ENCODE measurements at regions not wholly inside any gene's neighbourhood (a gene's known extent, or its start where the extent isn't known, plus 50 kb on each side); places are given as distances from the start of the nearest gene placed in this dataset.
"Not testable (repeated sequence)": the region's sequence is repeated elsewhere in the genome, so short reads cannot be mapped to it uniquely, and the experiment has no call there.

DNA sequence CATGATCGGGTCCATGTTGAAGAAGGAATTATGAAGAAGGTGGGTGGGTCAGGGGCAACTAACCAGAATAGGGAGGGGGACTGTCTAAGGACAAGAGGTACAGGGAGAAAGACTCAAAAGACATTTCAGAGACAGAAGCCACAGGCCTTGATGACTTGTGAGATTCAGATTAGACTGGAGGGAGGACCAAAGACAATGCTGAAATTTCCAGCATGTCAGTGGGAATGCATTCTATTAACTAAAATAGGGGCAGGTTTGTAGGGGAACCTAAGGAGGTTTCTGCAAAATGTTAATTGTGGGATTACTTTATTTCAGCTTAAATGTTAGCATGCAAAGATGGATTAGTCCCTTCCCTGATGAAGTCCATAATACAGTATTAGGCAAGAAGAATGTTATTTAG, 141.6 kb upstream of the NBPF26 start:
- TF ChIP-seq POLR2A (IDR thresholded peaks at IDR 0.05; ENCODE audit: borderline replicate concordance, extremely low read depth, insufficient read depth, insufficient read length); POLR2AphosphoS5 (IDR thresholded peaks at IDR 0.05; ENCODE audit: low read depth, low read length); FOSL1 (IDR thresholded peaks at IDR 0.05; ENCODE audit: low read depth): not testable (repeated sequence)

Measured in HCT116 (cell line).